ENCODE measurements at regions not wholly inside any gene's neighbourhood (a gene's known extent, or its start where the extent isn't known, plus 50 kb on each side); places are given as distances from the start of the nearest gene placed in this dataset.
"Not testable (repeated sequence)": the region's sequence is repeated elsewhere in the genome, so short reads cannot be mapped to it uniquely, and the experiment has no call there.

DNA sequence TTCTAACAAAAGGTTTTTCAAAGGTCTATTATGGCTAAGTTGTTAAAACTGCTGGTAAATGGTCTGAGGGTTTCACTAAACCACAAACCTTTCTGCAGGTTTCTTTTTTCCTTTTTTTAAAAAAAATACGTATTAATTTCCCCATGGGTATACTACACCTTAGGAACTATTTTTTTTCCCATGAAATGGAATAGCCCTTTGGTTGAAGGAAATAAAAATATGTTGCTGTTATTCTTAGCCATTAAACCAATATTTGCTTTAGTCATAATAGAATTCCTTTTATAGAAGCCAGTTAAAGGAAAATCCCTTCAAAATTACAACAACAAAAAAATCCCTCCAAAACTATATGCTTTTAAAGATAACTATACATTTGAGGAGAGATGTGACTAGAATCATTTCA lies 1303.3 kb downstream of the ROBO2 start:
- no peak for DNase-seq

DNA sequence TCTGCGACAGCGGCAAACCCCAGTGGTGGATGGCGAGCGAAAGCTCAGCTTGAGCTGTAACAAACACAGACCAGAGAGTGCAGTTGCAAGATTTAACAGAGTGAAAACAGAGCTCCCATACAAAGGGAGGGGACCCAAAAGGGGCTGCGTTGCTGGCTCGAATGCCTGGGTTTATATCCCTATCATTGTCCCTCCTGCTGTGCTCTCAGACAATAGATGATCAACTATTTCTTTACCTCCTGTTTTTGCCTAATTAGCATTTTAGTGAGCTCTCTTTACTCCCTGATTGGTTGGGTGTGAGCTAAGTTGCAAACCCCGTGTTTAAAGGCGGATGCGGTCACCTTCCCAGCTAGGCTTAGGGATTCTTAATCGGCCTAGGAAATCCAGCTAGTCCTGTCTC lies 1304.4 kb downstream of the ROBO2 start:
- not testable (repeated sequence) for DNase-seq

DNA sequence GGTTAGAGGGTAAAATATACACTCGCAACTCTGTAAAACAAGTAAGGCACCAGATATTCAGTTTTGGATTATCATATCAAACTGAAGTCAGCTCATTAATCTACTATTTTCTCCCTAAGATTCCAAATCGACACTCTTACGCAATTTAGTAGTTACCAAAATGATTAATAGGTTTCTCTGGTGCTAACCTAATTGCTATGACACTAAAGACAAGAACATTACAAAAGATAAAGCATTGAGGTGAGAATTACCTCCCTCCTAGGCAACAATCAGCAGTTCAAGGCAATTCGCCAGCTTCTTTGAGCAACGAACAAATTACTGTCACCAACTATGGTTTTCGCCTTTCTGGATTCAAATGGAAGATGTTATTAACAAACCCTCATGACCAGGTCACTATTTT lies 1305.0 kb downstream of the ROBO2 start:
- no peak for DNase-seq

DNA sequence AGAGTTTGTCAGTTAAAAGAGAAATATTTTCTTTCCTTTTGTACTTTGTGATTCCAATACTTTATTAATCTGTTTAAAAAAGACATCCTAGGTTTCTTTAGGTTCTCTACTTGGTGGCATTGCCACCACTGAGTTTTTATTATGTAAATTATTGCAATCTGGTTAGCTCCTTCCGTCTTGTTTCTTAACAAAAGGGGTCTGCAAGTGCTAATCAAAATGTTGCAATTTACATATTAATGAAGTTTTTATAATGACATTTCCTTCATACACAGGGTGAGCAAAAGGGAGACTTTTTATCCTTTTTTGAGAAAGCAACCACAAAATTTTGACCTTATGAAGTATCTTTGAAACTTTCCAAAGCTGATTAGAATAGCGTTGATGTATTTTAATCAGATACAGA lies 1307.3 kb downstream of the ROBO2 start:
- DNase-seq = no peak

DNA sequence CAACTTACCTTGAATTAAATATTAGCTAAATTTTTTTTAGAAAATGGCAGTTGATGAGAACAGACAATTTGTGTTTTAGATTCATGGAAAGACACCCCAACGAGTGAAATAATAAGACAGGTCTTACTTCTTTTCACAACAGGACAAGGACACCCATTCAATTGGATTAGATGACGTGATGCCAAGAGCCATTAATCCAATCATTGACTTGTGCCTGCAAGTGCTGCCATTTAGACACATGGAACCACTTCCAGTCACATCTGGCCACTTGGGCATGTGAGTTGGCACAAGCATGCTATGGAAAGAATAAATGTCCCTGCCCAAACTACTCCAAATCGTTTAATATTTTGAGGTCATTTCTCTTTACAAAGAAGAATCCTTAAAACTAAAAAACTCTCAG lies 1308.8 kb downstream of the ROBO2 start:
- DNase-seq = no peak

DNA sequence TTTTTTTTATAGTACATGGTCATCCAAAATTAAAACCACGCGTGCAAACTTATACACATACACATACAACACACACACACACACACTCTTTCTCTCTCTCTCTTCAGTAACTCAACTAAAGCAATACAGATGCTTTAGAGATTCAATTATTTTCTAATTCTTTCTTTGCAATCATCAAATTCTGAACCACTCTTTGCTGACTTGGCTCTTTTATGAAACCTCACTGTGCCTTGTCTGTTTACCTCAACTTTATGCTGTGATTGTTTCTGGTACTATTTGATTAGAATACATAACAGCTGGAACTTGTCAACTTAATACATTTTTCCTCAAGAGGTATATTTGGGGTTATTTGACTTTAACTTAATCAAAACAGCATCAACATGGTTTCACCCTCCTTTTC lies 1309.7 kb downstream of the ROBO2 start:
- DNase-seq = no peak

DNA sequence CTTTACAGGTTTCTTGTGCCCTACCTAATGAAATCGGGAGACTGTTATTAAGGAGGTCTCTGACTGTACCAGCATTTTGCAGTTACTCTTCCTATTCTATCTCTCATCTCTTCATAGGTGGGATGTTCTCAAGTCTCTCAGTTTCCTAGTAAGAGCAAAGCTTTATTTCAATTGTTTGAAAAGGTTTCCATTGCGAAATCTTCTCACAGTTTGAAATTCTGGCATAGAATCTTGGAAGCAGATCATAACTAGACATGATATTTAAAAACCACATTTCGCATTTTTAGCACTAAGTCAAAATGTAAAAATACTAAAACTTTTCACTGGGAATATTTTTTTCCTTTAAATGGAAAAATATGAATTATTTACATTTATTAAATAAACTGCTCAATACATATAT lies 1311.4 kb downstream of the ROBO2 start:
- no peak for DNase-seq

DNA sequence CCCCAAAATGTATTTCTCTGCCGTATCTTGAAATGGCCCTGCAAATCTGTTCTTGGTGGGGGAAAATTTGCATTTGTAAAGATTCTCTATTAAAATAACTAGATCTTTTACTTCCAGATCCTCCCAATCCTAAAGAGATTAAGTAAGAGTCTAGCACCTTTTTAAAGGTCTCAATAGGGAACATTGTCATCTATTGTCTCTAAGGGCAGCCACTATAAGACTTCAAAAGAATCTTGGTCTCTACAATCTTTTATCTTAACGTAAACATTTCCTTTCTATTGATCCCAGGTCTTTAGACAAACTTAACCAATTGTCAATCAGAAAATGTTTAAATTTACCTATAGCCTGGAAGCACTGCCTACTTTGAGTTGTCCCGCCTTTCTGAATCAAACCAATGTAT lies 1313.3 kb downstream of the ROBO2 start:
- DNase-seq = no peak

DNA sequence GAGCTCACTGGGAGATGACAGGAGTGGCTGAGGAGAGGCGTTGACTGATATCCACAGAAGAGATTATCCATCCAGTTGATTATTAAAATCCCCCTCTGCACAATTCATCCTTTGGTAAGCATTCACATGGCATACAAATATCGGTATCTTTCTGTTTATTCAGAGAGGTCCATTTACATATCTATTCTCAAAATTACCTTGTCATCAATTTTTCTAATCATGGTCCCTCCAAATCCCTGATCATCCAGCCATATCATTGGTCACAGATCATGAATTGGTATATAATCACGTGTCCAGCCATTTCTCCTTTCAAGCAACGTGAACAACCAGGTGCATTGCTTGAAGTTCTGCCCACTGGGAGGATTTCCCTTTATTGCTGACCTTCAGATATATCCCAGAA lies 1321.0 kb downstream of the ROBO2 start:
- no peak for DNase-seq

DNA sequence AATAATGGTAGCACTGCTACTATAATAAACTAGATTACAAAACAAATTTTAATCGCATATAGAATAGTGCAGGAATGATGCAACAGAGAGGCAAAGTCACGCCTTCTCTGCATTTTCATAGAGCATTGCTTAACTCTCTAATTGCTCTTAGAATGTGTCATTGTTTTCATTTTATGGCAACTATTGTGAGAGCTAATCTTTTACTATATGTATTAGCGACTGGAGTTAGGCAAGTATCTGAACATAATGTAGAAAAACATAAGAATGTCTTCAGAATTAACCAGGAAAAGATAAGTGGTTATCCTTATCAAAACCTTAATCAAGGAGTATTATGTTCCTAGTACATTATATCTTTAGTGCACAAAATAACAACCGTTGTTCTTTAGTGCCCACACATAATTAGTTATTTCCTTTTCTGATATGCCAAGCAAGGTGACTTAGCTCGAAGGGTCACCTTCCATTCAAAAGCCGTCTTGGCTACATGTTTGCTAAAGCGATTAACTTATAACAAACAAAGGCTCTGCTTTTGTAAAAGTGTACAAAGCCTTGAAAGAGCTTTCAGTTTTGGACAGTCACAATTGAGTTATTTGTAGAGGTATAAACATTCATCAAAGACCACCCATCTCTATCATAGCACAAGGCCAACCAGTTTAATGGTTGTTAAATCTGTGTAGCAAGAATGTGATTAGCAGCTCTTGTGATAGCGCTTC lies 1328.9 kb downstream of the ROBO2 start:
- DNase-seq = no peak

DNA sequence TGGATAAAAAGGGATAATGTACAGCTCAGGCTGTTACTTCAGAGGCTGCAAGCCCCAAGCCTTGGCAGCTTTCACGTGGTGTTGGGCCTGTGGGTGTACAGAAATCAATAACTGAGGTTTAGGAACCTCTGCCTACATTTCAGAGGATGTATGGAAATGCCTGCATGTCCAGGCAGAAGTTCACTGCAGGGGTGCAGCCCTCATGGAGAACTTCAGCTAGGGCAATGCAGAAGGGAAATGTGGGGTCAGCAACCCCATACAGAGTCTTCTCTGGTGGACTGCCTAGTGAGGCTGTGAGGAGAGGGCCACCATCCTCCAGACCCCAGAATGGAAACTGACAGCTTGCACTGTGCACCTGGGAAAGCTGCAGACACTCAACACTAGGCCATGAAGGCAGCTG lies 1350.3 kb downstream of the ROBO2 start:
- no peak for DNase-seq

DNA sequence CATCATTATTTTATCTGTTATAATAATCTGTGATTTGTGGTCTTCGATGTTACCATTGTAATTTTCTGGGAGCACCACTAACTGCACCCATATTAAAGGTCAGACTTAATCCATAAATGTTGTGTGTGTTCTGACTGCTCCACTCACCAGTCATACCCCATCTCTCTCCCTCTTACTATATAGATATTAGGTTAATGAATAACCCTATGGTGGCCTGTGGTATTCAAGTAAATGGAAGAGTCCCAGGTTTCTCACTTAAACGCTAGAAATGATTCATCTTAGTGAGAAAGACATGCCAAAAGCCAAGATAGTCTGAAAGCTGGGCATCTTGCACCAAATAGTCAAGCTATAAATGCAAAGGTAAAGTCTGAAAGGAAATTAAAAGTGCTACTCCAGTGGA lies 1358.5 kb downstream of the ROBO2 start:
- no peak for DNase-seq

DNA sequence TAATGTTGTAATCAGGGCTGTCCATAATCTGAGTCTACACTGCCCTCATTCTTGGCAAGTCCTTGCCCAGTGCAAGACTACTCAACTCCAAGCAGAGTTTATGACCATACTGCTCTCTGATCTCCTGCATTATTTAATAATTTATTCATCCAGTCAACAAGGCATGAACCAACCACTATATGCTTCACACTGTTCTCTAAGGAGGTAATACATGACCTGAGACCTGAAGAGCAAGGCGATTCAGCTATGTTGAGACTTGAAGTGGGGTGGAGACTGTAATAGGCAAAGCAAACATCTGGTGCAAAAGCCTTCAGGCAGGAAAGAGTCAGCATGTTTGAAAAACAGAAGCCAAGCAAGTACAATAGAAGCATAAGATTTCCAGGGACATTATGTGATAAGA lies 1362.8 kb downstream of the ROBO2 start:
- DNase-seq = no peak

DNA sequence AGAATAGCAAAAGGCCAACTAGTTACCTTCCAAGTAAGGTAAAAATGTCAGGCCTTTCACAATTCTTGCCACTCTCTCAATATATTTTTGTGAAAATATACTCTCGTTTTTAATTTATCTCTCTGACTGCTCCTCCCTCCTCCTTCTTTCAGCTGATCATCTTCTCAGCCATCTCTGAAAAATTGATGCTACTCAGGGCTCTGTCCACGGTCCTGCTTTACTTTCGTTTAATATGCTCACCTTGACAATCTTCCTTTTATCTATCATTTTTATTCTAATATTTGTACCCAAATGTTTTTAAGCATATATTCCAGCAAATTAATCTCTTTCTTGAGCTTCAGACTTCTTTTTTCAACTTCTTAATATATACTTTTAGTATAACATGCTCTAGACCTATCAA lies 1362.1 kb downstream of the ROBO1 start:
- DNase-seq = no peak

DNA sequence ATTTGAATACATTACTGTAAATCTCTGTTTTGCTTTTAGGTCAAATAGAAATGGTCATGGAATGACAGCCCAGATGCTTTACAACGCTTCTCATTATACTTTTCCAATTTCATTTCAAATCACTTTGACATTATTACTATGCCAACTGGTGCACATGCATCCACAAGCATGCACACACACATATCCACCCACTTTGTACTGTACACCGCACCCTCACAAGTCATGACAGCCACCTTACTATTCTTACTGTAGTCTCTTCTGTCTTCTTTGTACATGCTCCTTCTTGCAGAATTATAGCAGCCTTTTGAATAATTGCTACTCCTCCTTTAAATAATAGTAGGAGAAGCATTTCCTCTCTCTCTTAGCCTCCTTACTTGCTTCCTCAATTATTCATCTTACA lies 1361.4 kb downstream of the ROBO1 start:
- no peak for DNase-seq

DNA sequence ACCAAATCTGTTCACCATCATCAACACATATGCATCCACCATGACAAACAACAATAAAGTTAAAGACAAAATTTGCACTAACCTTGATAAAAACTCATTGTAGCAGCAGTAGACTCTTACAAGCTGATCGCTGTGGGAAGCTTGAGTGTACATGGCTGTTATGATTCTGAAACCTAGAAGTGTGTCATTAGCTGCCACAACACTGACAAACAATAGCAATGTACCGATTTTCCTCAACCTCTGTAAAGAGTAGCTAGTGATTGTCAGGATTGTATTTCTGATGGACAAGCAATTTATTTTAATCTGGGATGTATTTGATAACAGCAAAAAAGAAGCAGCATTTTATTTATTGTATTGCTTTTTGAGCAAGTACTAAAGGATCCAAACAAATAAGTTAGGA lies 1357.7 kb downstream of the ROBO1 start:
- no peak for DNase-seq

DNA sequence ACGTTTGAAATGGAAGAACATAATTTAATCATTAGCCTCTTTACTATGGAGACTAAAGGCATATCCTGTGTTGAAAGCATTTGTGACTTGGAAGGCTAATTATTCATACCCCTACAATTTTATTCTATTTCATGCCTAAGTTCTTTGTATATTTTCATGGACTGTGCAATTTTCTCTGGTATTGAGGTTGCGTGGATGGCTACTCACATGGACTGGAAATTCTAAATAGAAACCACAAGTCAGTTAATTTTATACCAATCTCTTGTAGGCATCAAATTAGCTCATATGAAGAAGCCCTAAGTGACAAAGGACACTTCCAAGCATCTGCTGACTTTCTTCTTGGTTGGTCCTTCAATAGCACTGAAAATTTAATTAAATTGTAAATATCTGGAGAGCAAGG lies 1353.5 kb downstream of the ROBO1 start:
- DNase-seq = no peak

DNA sequence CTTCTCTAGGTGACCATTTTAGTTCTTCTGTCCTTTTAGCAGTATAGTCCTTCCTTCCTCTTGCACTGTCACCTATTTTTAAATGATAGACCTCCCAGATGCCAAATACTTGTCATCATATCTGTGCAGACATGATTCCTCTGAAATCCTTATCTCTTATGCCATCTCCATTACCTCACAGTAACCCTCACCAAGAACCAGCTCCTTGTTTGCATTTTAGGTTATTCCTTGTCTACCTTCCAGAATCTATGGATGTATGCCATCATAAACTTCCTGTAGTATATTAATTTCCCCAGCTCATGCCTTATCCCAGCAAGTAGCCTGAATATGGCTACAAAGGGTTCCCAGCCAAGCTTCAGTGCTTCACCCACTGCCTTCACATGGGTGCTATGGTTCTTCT lies 1347.2 kb downstream of the ROBO1 start:
- DNase-seq = no peak

DNA sequence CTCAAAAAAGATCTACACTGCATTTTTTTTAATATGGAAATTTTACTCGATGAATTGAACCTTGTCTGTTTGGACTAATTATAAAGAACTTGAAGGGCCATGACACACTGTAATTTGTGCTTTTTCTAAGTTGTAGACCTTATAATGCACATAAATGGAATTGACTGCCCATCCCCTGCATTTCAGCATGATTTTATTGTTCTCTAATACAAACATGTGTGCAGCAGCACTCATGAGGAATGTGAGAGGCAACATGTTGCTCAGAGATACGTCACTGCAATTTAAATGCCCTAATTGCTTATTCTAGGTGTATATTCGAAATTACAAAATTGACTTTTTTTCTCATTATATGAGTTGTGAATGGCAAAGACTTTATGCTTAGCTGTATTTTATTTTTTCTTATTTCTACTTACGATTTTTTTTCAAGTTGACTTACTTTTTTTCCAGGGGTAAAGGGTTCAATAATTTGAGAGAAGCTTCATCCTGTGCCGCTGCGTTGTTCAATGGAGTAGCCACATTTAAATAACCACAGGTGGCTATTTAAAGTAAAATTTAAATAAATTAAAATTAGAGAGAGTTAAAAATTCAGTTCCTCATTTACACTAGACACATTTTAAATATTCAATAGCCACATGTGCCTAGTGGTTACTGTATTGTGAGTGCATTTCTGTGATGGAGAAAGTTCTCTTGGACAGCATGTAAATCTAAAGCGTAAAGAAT lies 1346.4 kb downstream of the ROBO1 start:
- no peak for DNase-seq

DNA sequence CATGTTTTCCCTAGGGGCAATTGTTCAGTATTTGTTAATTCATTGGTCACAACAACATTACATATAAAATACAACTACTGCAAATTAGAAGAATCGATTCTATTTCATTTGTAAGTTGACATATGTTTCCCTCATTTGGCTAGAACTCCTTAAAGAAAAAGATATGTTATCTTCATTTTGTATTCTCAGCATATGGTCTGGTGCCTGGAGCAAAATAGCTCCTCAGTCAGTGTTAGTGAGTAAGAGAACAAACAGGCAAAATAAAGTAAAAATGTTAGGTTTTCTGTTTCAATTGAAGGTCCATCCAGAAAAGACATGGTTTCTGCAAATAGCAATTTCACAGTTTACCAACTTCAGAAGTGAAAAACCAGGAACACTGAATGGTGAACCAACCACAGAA lies 1343.1 kb downstream of the ROBO1 start:
- no peak for DNase-seq

DNA sequence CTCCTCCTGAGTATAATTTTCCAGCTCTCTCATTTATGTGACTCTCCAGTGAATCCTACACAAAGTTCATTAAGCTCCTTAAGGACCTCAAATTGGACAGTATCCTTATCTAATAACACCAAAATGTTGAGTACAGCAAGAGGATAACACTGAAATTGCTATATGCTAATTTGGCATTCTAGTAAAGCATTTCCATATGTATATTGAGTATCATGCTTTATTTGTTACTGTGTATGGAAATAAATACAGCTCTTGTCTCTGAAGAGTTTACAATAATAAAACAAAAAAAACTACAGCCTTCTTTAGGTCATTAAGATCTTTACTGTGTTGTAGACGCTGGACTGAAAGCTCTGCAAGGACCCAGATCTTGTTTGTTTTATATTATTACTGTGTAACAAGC lies 1341.3 kb downstream of the ROBO1 start:
- no peak for DNase-seq

DNA sequence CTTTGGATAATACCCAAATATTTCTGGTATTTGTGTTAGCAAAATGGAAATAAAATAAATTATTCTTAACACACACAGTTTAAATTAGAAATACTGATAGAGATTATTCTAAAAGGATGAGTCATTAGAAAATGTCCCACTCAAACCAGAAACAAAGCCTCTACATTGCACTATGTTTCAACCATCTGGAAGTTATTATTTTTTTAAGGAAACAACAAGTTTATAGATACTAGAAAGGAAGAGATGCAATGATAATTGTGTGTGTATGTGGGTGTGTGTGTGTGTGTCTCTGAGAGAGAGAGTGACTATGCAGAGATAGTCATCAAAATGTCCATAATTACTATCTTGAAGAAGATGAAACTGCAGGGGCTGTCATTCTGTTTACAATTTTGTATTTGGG lies 1340.5 kb downstream of the ROBO1 start:
- no peak for DNase-seq

DNA sequence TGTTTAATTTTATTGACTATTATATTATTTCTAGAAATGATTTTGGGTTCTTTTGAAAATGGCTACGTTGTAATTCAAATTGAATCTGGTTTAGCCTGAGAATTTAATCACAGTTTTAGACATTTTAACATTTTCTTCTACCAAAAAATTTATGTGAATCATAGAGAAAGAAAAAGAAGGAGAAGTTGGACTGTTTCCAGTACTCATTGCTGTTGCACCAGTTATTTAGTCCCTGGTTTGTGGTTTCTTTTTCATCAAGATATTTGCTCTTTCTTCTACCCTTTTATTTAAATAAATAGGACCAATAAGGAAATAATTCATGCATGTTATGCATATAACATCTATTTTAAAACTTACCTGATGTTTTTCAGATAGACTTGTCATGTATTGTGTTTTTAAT lies 1337.1 kb downstream of the ROBO1 start:
- DNase-seq = no peak

DNA sequence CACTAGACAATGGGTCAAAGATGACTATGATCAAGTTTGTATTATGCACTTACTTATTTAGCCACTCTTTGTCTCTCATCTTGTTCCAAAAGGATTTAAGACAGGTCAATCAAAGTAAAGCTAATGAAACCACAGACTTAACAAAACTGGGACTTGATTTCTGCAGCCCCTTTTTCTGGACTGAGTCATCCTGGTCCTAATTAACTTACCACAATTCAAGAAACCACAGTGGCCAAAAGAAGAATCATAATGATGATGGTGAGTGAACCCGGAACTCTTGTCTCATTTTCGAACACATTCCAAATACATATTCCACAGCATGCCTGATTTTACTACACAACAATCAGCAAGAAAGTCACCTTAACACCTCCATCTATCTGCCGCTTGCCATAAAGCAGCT lies 1333.0 kb downstream of the ROBO1 start:
- no peak for DNase-seq

DNA sequence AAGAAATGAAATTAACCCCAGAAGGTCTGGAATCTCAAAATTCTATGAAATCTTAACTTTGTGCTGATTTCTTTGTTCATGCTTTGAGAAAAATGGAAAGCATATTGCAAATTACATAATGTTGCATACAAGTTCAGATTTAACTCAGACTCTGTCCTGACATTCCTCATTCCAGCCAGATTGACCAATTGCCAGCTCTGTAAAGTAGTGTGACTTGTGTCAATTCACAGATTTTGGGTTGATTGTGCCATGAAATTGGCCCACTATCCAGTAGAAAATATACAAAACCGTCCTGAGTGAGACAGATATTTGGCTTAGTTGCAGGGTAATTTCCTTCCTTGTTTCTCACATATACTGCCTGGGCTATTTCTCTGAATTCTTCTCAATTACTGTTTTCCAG lies 1312.6 kb downstream of the ROBO1 start:
- no peak for DNase-seq

All from femur (tissue), 1 donor.